GM18519 (cell line): ENCODE measurements at regions not wholly inside any gene's neighbourhood (a gene's known extent, or its start where the extent isn't known, plus 50 kb on each side); places are given as distances from the start of the nearest gene placed in this dataset.
"Not testable (repeated sequence)": the region's sequence is repeated elsewhere in the genome, so short reads cannot be mapped to it uniquely, and the experiment has no call there.

Source experiments
- ATAC-seq: cut with Tn5 transposase; IDR thresholded peaks from one replicate; pipeline ENCODE4 v1.9.1; 2021; ENCODE audit warnings: mild to moderate bottlenecking, moderate library complexity; ENCODE audit not compliant: unreplicated experiment, low FRiP score

- no peak for ATAC-seq
These were observed 673.1 kb upstream of the CPEB2 start for GRCh38 chr4:14329228-14329627.

GRCh38 chr4:14333616-14334015 is 668.7 kb upstream of the CPEB2 start:
- ATAC-seq, result no peak

DNA sequence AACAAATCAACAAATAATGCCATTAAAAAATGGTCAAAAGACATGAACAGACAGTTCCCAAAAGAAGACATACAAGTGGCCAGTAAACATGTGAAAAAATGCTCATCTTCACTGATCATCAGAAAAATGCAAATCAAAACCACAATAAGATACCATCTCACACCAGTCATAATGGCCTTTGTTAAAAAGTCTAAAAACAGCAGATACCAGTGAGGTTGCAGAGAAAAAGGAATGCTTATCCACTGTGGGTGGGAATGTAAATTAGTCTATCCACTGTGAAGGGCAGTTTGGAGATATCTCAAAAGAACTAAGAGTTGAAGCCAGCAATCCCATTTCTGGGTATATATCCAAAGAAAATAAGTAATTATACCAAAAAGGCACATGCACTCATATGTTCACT is 668.1 kb upstream of the CPEB2 start:
- no peak for ATAC-seq

DNA sequence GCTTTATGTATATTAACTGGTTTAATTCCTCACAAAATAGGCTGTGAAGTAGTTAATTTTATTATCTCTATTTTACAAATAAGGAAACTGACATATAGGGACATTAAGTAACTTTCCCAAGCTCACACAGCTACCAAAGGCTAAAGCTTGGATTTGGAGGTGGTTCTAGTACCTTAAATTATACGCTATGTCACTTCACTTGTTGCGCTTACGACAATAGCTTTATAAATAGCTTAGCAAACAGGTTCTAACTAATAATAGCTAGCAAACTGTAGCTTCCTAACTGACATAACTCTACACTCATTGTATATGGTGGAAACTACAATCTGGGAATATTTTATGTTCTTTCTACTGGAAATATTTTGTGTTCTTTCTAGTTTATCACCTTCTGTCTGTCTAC is 666.4 kb upstream of the CPEB2 start:
- no peak for ATAC-seq

- no peak for ATAC-seq
These were observed 665.6 kb upstream of the CPEB2 start for GRCh38 chr4:14336656-14337055.

- no peak for ATAC-seq
These were observed 664.2 kb upstream of the CPEB2 start for GRCh38 chr4:14337892-14338584.

GRCh38 chr4:14338585-14339265 is 663.6 kb upstream of the CPEB2 start:
- ATAC-seq, result no peak

- no peak for ATAC-seq
These were observed 662.6 kb upstream of the CPEB2 start for GRCh38 chr4:14339715-14340114.

- ATAC-seq, result no peak
These were observed 662.0 kb upstream of the CPEB2 start for GRCh38 chr4:14340321-14340720.

DNA sequence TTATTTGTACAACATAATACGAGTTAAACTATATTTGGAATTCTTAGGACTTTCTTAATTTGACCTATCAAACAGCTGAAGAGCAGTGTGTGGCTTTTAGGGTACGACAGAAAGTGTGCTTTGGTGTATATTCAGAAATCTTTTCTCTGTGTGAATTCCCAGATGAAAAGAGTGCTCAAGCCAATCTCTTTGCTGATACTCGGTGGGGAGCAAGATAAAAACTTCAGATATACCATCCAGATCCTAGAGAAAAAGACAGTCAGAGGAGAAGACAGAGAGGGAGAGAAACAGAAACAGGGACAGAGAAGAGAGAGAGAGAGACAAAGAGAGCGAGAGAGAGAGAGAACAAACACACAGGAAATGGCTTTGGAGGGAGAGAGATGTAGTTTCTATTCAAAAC is 658.3 kb upstream of the CPEB2 start:
- no peak for ATAC-seq

GRCh38 chr4:14345356-14345775 is 656.9 kb upstream of the CPEB2 start:
- ATAC-seq, result no peak

DNA sequence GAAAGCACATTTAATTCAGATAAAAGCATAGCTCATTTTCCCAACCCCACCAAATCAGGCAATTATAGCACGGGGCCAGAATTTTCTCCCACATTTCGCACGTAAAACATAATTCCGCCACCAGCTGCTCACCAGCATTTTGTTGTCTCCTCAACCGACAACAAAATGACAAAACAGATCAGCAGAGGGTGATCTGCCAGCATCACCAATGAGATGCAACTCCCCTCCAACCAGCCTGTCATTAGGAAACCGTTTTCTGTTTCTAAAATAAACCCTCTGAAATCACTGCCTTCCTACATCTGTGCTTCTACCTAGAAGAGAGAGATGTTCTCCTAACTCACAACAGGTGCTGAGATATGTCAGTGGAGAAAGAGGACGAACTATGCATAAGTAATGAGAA is 654.8 kb upstream of the CPEB2 start:
- no peak for ATAC-seq

GRCh38 chr4:14348506-14348905 is 653.8 kb upstream of the CPEB2 start:
- no peak for ATAC-seq

GRCh38 chr4:14358544-14359160 is 643.6 kb upstream of the CPEB2 start:
- not testable (repeated sequence) for ATAC-seq

- no peak for ATAC-seq
These were observed 642.3 kb upstream of the CPEB2 start for GRCh38 chr4:14359991-14360390.

- ATAC-seq, result no peak
These were observed 641.2 kb upstream of the CPEB2 start for GRCh38 chr4:14361084-14361483.

GRCh38 chr4:14362385-14362784 is 639.9 kb upstream of the CPEB2 start:
- ATAC-seq, result no peak

DNA sequence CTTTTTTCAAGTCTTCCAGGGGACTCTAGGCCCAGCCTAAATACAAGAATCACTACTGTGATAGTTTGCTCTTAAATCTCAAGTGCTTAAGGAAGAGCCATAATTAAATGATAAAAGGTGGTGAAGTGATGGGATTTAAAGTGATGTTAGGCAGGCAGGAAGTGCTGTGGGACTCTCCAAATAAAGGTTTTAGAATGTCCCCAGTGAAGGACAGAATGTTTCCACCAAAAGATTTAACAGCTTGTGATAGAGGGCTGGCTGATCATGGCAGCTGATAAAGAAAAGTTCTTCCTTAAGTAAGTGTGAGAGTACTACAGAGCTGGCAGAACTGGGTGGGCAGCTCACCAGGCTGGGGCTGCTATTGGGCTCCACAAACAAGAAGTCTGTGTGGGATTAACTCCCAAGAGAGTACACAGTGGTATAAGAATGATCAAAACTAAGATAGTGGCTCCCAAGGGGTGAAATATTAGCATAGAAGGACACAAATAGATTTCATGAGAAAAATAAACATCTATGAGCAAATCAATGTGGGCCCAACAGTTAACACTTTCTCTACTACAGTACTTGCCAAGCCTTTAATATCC is 637.2 kb upstream of the CPEB2 start:
- no peak for ATAC-seq

GRCh38 chr4:14368391-14368790 is 633.9 kb upstream of the CPEB2 start:
- ATAC-seq, result no peak

DNA sequence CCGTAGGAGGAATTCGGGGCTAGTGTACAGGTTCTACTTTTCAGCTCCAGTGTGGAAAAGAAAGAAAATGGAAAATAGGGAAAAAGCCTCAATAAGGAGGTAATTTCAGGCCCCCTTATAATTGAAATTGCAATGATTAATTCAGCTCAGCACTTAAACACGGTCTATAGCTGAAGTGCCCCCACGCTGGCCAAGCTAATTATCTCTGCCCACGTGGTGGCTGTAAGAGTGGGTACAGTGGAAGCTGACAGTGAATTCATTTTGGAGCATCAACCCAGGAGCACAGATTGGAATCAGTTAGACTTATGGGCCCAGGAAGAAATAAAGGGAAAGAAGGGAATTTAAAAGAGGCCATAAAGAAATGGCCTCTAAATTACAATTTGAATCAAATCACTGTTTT is 631.1 kb upstream of the CPEB2 start:
- no peak for ATAC-seq

DNA sequence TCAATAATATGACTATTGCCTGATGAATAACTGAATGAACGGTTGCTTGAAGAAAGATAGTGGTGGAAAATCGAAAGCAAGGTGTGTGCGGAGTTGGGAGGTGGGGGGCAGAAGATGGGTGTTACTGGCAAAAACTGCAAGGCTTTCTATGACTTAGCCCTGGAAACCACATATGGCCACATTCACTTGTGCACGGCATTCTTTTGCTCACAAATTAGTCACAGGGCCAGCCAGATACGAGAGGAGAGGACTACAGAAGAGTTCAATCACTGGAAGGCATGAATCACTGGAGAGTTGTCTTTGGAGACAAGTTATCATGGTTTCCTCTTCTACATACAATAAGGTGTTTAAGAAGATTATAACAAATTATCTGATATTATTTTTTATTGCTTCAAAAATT is 626.5 kb upstream of the CPEB2 start:
- ATAC-seq, result no peak

DNA sequence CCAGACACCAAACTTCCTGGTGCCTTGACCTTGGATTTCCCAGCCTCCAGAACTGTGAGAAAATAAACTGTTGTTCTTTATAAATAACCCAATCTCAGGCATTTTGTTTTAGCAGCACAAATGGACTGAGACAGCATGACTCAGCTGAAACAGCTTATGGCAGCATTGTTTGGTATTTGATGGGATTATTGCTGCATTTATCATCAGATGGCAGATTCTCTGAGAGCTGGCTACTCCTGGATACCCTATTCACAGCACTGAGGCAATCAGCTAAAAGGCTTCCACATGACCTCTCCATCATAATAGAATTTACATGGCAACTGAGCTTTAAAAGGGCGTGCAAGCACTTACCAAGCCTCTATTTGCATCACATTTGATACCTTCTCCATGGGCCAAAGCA is 623.1 kb upstream of the CPEB2 start:
- no peak for ATAC-seq
